Mucosa of rectum (tissue), 2 donors: ENCODE measurements at regions not wholly inside any gene's neighbourhood (a gene's known extent, or its start where the extent isn't known, plus 50 kb on each side); places are given as distances from the start of the nearest gene placed in this dataset.
"Not testable (repeated sequence)": the region's sequence is repeated elsewhere in the genome, so short reads cannot be mapped to it uniquely, and the experiment has no call there.

Experiments used
- H3K27ac ChIP-seq, 2 donors: one replicate each; pipeline ENCODE4 v1.7.0; 2013; ENCODE audit warnings: inconsistent platforms in 2 of 2, low read depth in 2 of 2, low read length in 2 of 2
- H3K27me3 ChIP-seq, 2 donors: one replicate each; pipeline ENCODE4 v1.7.0; 2013; ENCODE audit warnings: low read length in 2 of 2; ENCODE audit not compliant: control insufficient read depth in 2 of 2, insufficient read depth in 2 of 2
- H3K36me3 ChIP-seq, 2 donors: one replicate each; pipeline ENCODE4 v1.7.0; 2013; ENCODE audit warnings: low read length in 2 of 2; ENCODE audit not compliant: control insufficient read depth in 2 of 2, insufficient read depth in 2 of 2
- H3K4me1 ChIP-seq, 2 donors: one replicate each; pipeline ENCODE4 v1.7.0; 2013; ENCODE audit warnings: low read length in 2 of 2, mild to moderate bottlenecking in 1 of 2; ENCODE audit not compliant: control insufficient read depth in 2 of 2, insufficient read depth in 2 of 2
- H3K4me3 ChIP-seq, 2 donors: one replicate each; pipeline ENCODE4 v1.7.0; 2013; ENCODE audit warnings: low read length in 2 of 2
- H3K9ac ChIP-seq, 2 donors: one replicate each; pipeline ENCODE4 v1.7.0; 2013; ENCODE audit warnings: low read length in 2 of 2, low read depth in 1 of 2, mild to moderate bottlenecking in 1 of 2
- H3K9me3 ChIP-seq, 2 donors: one replicate each; pipeline ENCODE4 v1.7.0; 2013; ENCODE audit warnings: low read length in 2 of 2; ENCODE audit not compliant: control insufficient read depth in 2 of 2
- donor health status: healthy.
- donor health status: Normal muscosa, but diverticular disease.

GRCh38 chr14:28151926-28152325, 614.7 kb upstream of the FOXG1 start:
- H3K4me3 ChIP-seq = no peak overlapping the region

GRCh38 chr14:28152453-28153044, 614.0 kb upstream of the FOXG1 start:
- Histone ChIP-seq H3K4me1 (no peaks in the 10 kb centered on the region), H3K27ac (no peak overlapping the region), H3K9me3 (no peaks in the 10 kb centered on the region), H3K36me3 (no peaks in the 10 kb centered on the region), H3K4me3 (no peak overlapping the region), H3K27me3 (no peaks in the 10 kb centered on the region), H3K9ac (no peak overlapping the region)

More at GRCh38 chr14:28151926-28152325, 614.7 kb upstream of the FOXG1 start:
- Histone ChIP-seq H3K36me3 (no peaks in the 10 kb centered on the region), H3K9me3 (no peaks in the 10 kb centered on the region), H3K9ac (no peak overlapping the region), H3K4me1 (no peaks in the 10 kb centered on the region), H3K27ac (no peak overlapping the region), H3K27me3 (no peaks in the 10 kb centered on the region)

GRCh38 chr14:28157289-28157869, 609.2 kb upstream of the FOXG1 start:
- Histone ChIP-seq H3K27ac (no peak overlapping the region), H3K9ac (no peak overlapping the region), H3K4me3 (no peak overlapping the region), H3K36me3 (no peaks in the 10 kb centered on the region), H3K4me1 (no peaks in the 10 kb centered on the region), H3K27me3 (no peaks in the 10 kb centered on the region), H3K9me3 (no peaks in the 10 kb centered on the region)

- Histone ChIP-seq H3K4me1 (no peaks in the 10 kb centered on the region), H3K27me3 (no peaks in the 10 kb centered on the region), H3K36me3 (no peaks in the 10 kb centered on the region), H3K4me3 (no peak overlapping the region), H3K9ac (no peak overlapping the region), H3K9me3 (no peaks in the 10 kb centered on the region), H3K27ac (no peak overlapping the region)
These were observed 608.4 kb upstream of the FOXG1 start for GRCh38 chr14:28157887-28158791.

GRCh38 chr14:28161040-28161439, 605.5 kb upstream of the FOXG1 start:
- Histone ChIP-seq H3K36me3 (no peaks in the 10 kb centered on the region), H3K4me1 (no peaks in the 10 kb centered on the region), H3K9ac (no peak overlapping the region), H3K4me3 (no peak overlapping the region), H3K27ac (no peak overlapping the region), H3K27me3 (no peaks in the 10 kb centered on the region), H3K9me3 (no peaks in the 10 kb centered on the region)

GRCh38 chr14:28163233-28163632, 603.4 kb upstream of the FOXG1 start:
- no peaks in the 10 kb centered on the region for H3K27me3 ChIP-seq
- H3K27ac ChIP-seq = no peak overlapping the region
- no peaks in the 10 kb centered on the region for H3K4me1 ChIP-seq
- H3K36me3 ChIP-seq = no peaks in the 10 kb centered on the region
- no peaks in the 10 kb centered on the region for H3K9me3 ChIP-seq
- H3K9ac ChIP-seq = no peak overlapping the region
- no peak overlapping the region for H3K4me3 ChIP-seq

GRCh38 chr14:28163897-28164296, 602.7 kb upstream of the FOXG1 start:
- H3K4me3 ChIP-seq = no peak overlapping the region
- H3K27ac ChIP-seq = no peak overlapping the region
- H3K9me3 ChIP-seq = no peaks in the 10 kb centered on the region
- no peaks in the 10 kb centered on the region for H3K27me3 ChIP-seq
- no peak overlapping the region for H3K9ac ChIP-seq
- H3K36me3 ChIP-seq = no peaks in the 10 kb centered on the region
- H3K4me1 ChIP-seq = no peaks in the 10 kb centered on the region

GRCh38 chr14:28187902-28188830, 578.4 kb upstream of the FOXG1 start:
- not testable (repeated sequence) for H3K4me1 ChIP-seq, H3K9ac ChIP-seq, H3K4me3 ChIP-seq, H3K27ac ChIP-seq, H3K9me3 ChIP-seq, H3K27me3 ChIP-seq, H3K36me3 ChIP-seq

- Histone ChIP-seq H3K9me3 (no peaks in the 10 kb centered on the region), H3K27me3 (no peaks in the 10 kb centered on the region), H3K4me1 (no peaks in the 10 kb centered on the region), H3K36me3 (no peaks in the 10 kb centered on the region), H3K9ac (no peak overlapping the region), H3K27ac (no peak overlapping the region), H3K4me3 (no peak overlapping the region)
These were observed 569.7 kb upstream of the FOXG1 start for GRCh38 chr14:28196878-28197277.
